HEK293 (cell line): ENCODE measurements at regions not wholly inside any gene's neighbourhood (a gene's known extent, or its start where the extent isn't known, plus 50 kb on each side); places are given as distances from the start of the nearest gene placed in this dataset.

Experiments
- CTCF ChIA-PET: fragments of 350-600 bp; formaldehyde crosslinking; extraction: SDS; loops from one replicate; lab custom pipeline; 2021; ENCODE audit warnings: antibody characterized with exemption; lab: Yijun Ruan, JAX
- POLR2A ChIA-PET: fragments of 300-600 bp; formaldehyde crosslinking; extraction: SDS; loops from one replicate; lab custom pipeline; 2020; ENCODE audit warnings: antibody characterized with exemption, inconsistent platforms; lab: Yijun Ruan, JAX
- H3K27ac ChIP-seq: fragments of 200-500 bp; sonication (Bioruptor generic); 2 replicates; pipeline ENCODE4 v1.5.1; 2014; ENCODE audit warnings: low read depth, low read length, control low read depth, inconsistent platforms; ENCODE audit errors: extremely low read depth
- H3K36me3 ChIP-seq, 2 experiments: fragments of 200-500 bp in 1 of 2; sonication (Bioruptor generic) in 1 of 2; 1 replicate in 1 of 2; 2 replicates in 1 of 2; pipeline ENCODE4 v1.5.1; 2014 to 2017; ENCODE audit warnings: inconsistent platforms in 2 of 2, low read length in 2 of 2; ENCODE audit not compliant: control insufficient read depth in 2 of 2, insufficient read depth in 1 of 2
- H3K4me1 ChIP-seq: fragments of 200-500 bp; sonication (Bioruptor generic); 2 replicates; pipeline ENCODE4 v1.5.1; 2014; ENCODE audit warnings: mild to moderate bottlenecking, low read length, inconsistent platforms; ENCODE audit not compliant: control insufficient read depth, insufficient read depth
- H3K4me3 ChIP-seq: 2 replicates; pipeline ENCODE4 v1.5.1; 2011; ENCODE audit warnings: low read depth, mild to moderate bottlenecking, control low read depth, low read length, moderate library complexity
- H3K9me3 ChIP-seq: fragments of 200-500 bp; sonication (Bioruptor generic); 2 replicates; pipeline ENCODE4 v1.5.1; 2014; ENCODE audit warnings: low read depth, low read length, inconsistent platforms; ENCODE audit not compliant: control insufficient read depth, insufficient read depth
- FEZF1 ChIP-seq: fragments of 450-650 bp; formaldehyde crosslinking; IDR thresholded peaks from 2 replicates; pipeline ENCODE4 v1.5.1; 2016; ENCODE audit warnings: missing biosample characterization, missing genetic modification characterization
- HOXC10 ChIP-seq: sonication (generic); formaldehyde crosslinking; IDR thresholded peaks from 2 replicates; pipeline ENCODE4 v1.8.1; 2023; ENCODE audit warnings: mild to moderate bottlenecking, missing genetic modification reagents
- SP2 ChIP-seq: fragments of 450-650 bp; formaldehyde crosslinking; IDR thresholded peaks from 2 replicates; pipeline ENCODE4 v1.5.1; 2016; ENCODE audit warnings: missing biosample characterization, missing genetic modification characterization
- ZNF19 ChIP-seq: fragments of 450-650 bp; formaldehyde crosslinking; IDR thresholded peaks from 2 replicates; pipeline ENCODE4; 2016; ENCODE audit warnings: missing biosample characterization, missing genetic modification characterization, low read depth
- ZNF423 ChIP-seq: fragments of 450-650 bp; formaldehyde crosslinking; IDR thresholded peaks from 2 replicates; pipeline ENCODE4 v1.5.1; 2016; ENCODE audit warnings: missing biosample characterization, missing genetic modification characterization
- ZNF596 ChIP-seq: fragments of 450-650 bp; IDR thresholded peaks from 2 replicates; pipeline ENCODE4 v1.5.0; 2018; ENCODE audit warnings: missing biosample characterization, mild to moderate bottlenecking, missing genetic modification characterization, moderate library complexity
- ZNF791 ChIP-seq: fragments of 450-650 bp; formaldehyde crosslinking; IDR thresholded peaks from 2 replicates; pipeline ENCODE4 v1.5.1; 2016; ENCODE audit warnings: missing biosample characterization, missing genetic modification characterization
- TF ChIP-seq, protein P1 (sequence below): fragments of 450-650 bp; formaldehyde crosslinking; IDR thresholded peaks from 2 replicates; pipeline ENCODE4 v1.5.1; 2016; ENCODE audit warnings: missing biosample characterization, missing genetic modification characterization
- TF ChIP-seq, protein P2 (sequence below): sonication (generic); formaldehyde crosslinking; IDR thresholded peaks from 2 replicates; pipeline ENCODE4 v1.8.1; 2022; ENCODE audit warnings: mild to moderate bottlenecking, moderate library complexity, missing genetic modification reagents
- TF ChIP-seq, protein P3 (sequence below): IDR thresholded peaks from 2 replicates; pipeline ENCODE4 v1.6.1; 2011; ENCODE audit warnings: mild to moderate bottlenecking, low read depth, low read length, borderline replicate concordance
- TF ChIP-seq, protein P4 (sequence below): fragments of 450-650 bp; IDR thresholded peaks from 2 replicates; pipeline ENCODE4 v1.5.1; 2018; ENCODE audit warnings: missing biosample characterization, mild to moderate bottlenecking, missing genetic modification characterization
- TF ChIP-seq, protein P5 (sequence below): fragments of 450-650 bp; formaldehyde crosslinking; IDR thresholded peaks from 2 replicates; pipeline ENCODE4 v1.5.1; 2016; ENCODE audit warnings: missing biosample characterization, missing genetic modification characterization
- TF ChIP-seq, protein P6 (sequence below): fragments of 450-650 bp; formaldehyde crosslinking; IDR thresholded peaks from 2 replicates; pipeline ENCODE4 v1.5.1; 2016; ENCODE audit warnings: missing biosample characterization, missing genetic modification characterization
- TF ChIP-seq, protein P7 (sequence below): fragments of 450-650 bp; formaldehyde crosslinking; IDR thresholded peaks from 2 replicates; pipeline ENCODE4 v1.5.0; 2017; ENCODE audit warnings: missing biosample characterization, missing genetic modification characterization, borderline replicate concordance
- TF ChIP-seq, protein P8 (sequence below): fragments of 450-650 bp; IDR thresholded peaks from 2 replicates; pipeline ENCODE4 v1.5.1; 2018; ENCODE audit warnings: missing biosample characterization, missing genetic modification characterization
- TF ChIP-seq, protein P9 (sequence below): fragments of 450-650 bp; formaldehyde crosslinking; IDR thresholded peaks from 2 replicates; pipeline ENCODE4 v1.5.1; 2017; ENCODE audit warnings: missing biosample characterization, missing genetic modification characterization

DNA sequence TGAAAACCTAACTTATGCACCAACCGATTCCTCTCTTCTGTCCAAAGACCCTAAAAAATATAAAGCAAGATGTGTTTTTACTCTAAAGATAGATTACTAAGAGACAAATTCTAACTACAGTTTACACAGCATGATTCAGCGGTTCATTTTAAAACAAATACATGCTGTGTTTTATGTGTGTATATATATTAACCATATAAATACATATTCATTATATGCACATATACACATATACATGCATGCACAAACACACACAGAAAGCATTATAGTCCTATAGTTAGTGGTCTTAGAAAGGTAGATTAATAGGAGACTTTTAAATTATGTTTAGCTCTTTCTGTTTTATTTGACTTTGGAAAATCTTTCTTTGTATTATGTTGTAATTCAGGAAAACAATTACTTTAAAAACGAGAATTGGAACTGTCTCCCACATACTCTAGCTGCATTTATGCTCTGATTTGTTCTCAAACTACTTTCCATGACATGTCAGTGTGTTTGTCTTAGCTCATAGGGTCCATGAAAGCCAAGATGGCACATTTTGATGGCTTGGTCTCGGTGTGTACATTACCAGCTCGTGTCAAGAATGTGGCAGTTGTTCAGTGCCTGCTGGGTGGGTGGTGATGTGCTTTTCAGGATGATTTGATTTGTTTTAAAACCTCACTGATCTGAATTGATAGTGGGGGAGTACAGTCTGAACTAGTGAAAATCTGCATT, 548.8 kb upstream of the SALL1 start:
- H3K4me1 ChIP-seq = no peaks in the 10 kb centered on the region
- no peak overlapping the region for H3K4me3 ChIP-seq
- no peaks in the 10 kb centered on the region for H3K9me3 ChIP-seq
- CTCF ChIA-PET = no interaction called here
- POLR2A ChIA-PET = interaction anchor here (0.9 kb wide), 1 partner anchor 10 kb away, joined by 3 read pairs; no protein-coding TSS in a partner anchor
- TF ChIP-seq, protein P1, sequence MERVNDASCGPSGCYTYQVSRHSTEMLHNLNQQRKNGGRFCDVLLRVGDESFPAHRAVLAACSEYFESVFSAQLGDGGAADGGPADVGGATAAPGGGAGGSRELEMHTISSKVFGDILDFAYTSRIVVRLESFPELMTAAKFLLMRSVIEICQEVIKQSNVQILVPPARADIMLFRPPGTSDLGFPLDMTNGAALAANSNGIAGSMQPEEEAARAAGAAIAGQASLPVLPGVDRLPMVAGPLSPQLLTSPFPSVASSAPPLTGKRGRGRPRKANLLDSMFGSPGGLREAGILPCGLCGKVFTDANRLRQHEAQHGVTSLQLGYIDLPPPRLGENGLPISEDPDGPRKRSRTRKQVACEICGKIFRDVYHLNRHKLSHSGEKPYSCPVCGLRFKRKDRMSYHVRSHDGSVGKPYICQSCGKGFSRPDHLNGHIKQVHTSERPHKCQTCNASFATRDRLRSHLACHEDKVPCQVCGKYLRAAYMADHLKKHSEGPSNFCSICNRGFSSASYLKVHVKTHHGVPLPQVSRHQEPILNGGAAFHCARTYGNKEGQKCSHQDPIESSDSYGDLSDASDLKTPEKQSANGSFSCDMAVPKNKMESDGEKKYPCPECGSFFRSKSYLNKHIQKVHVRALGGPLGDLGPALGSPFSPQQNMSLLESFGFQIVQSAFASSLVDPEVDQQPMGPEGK = no peak
- TF ChIP-seq, protein P2, sequence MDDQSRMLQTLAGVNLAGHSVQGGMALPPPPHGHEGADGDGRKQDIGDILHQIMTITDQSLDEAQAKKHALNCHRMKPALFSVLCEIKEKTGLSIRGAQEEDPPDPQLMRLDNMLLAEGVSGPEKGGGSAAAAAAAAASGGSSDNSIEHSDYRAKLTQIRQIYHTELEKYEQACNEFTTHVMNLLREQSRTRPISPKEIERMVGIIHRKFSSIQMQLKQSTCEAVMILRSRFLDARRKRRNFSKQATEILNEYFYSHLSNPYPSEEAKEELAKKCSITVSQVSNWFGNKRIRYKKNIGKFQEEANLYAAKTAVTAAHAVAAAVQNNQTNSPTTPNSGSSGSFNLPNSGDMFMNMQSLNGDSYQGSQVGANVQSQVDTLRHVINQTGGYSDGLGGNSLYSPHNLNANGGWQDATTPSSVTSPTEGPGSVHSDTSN (CRISPR knock-in tag) = no peak
- no peak for TF ChIP-seq HOXC10 (CRISPR knock-in tag)
- TF ChIP-seq SP2 (tag by site-specific recombination) = no peak
- no peak for TF ChIP-seq ZNF19
- TF ChIP-seq ZNF596 (tag by site-specific recombination) = no peak
- TF ChIP-seq, all 188 proteins: peak for 0
- Histone ChIP-seq H3K27ac (no peak overlapping the region), H3K36me3 (no peaks in the 10 kb centered on the region)

DNA sequence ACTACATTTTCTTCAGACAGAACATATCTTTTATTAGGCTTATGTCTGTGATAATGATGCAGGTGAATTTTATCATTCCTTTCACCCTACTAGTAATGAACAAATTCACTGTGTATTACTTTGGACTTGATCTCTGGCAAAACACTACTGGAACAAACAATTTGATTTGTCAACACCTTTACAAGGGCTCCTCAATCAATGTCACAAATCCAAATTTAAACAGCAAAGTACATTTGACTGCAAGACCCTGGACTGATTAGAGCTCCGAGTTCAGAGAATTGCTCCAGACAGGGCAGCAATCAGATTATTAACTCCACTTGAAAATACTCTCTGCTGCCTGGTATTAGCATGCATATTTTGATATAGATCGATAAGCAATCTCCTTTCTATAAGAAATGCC, 547.6 kb upstream of the SALL1 start:
- POLR2A ChIA-PET = interaction anchor here (0.9 kb wide), 1 partner anchor 11 kb away, joined by 3 read pairs; no protein-coding TSS in a partner anchor
- no peaks in the 10 kb centered on the region for H3K4me1 ChIP-seq
- CTCF ChIA-PET = no interaction called here
- no peak overlapping the region for H3K4me3 ChIP-seq
- no peaks in the 10 kb centered on the region for H3K36me3 ChIP-seq
- H3K9me3 ChIP-seq = no peaks in the 10 kb centered on the region; the same call in 1 of the 2 replicates
- no peak overlapping the region for H3K27ac ChIP-seq
- TF ChIP-seq, protein P3, sequence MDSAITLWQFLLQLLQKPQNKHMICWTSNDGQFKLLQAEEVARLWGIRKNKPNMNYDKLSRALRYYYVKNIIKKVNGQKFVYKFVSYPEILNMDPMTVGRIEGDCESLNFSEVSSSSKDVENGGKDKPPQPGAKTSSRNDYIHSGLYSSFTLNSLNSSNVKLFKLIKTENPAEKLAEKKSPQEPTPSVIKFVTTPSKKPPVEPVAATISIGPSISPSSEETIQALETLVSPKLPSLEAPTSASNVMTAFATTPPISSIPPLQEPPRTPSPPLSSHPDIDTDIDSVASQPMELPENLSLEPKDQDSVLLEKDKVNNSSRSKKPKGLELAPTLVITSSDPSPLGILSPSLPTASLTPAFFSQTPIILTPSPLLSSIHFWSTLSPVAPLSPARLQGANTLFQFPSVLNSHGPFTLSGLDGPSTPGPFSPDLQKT = no peak
- TF ChIP-seq FEZF1 (tag by site-specific recombination) (no peak), ZNF791 (tag by site-specific recombination) (no peak), ZNF423 (tag by site-specific recombination) (no peak)
- TF ChIP-seq, protein P4, sequence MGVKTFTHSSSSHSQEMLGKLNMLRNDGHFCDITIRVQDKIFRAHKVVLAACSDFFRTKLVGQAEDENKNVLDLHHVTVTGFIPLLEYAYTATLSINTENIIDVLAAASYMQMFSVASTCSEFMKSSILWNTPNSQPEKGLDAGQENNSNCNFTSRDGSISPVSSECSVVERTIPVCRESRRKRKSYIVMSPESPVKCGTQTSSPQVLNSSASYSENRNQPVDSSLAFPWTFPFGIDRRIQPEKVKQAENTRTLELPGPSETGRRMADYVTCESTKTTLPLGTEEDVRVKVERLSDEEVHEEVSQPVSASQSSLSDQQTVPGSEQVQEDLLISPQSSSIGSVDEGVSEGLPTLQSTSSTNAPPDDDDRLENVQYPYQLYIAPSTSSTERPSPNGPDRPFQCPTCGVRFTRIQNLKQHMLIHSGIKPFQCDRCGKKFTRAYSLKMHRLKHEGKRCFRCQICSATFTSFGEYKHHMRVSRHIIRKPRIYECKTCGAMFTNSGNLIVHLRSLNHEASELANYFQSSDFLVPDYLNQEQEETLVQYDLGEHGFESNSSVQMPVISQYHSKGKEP = no peak
- TF ChIP-seq, protein P5, sequence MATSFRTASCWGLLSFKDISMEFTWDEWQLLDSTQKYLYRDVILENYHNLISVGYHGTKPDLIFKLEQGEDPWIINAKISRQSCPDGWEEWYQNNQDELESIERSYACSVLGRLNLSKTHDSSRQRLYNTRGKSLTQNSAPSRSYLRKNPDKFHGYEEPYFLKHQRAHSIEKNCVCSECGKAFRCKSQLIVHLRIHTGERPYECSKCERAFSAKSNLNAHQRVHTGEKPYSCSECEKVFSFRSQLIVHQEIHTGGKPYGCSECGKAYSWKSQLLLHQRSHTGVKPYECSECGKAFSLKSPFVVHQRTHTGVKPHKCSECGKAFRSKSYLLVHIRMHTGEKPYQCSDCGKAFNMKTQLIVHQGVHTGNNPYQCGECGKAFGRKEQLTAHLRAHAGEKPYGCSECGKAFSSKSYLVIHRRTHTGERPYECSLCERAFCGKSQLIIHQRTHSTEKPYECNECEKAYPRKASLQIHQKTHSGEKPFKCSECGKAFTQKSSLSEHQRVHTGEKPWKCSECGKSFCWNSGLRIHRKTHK (tag by site-specific recombination) = no peak
- TF ChIP-seq, protein P6, sequence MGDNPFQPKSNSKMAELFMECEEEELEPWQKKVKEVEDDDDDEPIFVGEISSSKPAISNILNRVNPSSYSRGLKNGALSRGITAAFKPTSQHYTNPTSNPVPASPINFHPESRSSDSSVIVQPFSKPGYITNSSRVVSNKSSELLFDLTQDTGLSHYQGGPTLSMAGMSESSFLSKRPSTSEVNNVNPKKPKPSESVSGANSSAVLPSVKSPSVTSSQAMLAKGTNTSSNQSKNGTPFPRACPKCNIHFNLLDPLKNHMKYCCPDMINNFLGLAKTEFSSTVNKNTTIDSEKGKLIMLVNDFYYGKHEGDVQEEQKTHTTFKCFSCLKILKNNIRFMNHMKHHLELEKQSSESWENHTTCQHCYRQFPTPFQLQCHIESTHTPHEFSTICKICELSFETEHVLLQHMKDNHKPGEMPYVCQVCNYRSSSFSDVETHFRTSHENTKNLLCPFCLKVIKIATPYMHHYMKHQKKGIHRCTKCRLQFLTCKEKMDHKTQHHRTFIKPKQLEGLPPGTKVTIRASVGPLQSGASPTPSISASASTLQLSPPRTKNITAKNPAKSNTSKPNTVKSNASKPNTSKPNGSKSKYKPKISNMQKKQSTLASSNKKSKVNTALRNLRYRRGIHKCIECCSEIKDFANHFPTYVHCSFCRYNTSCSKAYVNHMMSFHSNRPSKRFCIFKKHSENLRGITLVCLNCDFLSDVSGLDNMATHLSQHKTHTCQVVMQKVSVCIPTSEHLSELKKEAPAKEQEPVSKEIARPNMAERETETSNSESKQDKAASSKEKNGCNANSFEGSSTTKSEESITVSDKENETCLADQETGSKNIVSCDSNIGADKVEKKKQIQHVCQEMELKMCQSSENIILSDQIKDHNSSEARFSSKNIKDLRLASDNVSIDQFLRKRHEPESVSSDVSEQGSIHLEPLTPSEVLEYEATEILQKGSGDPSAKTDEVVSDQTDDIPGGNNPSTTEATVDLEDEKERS (tag by site-specific recombination) = no peak
- TF ChIP-seq, protein P7, sequence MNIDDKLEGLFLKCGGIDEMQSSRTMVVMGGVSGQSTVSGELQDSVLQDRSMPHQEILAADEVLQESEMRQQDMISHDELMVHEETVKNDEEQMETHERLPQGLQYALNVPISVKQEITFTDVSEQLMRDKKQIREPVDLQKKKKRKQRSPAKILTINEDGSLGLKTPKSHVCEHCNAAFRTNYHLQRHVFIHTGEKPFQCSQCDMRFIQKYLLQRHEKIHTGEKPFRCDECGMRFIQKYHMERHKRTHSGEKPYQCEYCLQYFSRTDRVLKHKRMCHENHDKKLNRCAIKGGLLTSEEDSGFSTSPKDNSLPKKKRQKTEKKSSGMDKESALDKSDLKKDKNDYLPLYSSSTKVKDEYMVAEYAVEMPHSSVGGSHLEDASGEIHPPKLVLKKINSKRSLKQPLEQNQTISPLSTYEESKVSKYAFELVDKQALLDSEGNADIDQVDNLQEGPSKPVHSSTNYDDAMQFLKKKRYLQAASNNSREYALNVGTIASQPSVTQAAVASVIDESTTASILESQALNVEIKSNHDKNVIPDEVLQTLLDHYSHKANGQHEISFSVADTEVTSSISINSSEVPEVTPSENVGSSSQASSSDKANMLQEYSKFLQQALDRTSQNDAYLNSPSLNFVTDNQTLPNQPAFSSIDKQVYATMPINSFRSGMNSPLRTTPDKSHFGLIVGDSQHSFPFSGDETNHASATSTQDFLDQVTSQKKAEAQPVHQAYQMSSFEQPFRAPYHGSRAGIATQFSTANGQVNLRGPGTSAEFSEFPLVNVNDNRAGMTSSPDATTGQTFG = no peak
- TF ChIP-seq, protein P8, sequence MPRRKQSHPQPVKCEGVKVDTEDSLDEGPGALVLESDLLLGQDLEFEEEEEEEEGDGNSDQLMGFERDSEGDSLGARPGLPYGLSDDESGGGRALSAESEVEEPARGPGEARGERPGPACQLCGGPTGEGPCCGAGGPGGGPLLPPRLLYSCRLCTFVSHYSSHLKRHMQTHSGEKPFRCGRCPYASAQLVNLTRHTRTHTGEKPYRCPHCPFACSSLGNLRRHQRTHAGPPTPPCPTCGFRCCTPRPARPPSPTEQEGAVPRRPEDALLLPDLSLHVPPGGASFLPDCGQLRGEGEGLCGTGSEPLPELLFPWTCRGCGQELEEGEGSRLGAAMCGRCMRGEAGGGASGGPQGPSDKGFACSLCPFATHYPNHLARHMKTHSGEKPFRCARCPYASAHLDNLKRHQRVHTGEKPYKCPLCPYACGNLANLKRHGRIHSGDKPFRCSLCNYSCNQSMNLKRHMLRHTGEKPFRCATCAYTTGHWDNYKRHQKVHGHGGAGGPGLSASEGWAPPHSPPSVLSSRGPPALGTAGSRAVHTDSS (tag by site-specific recombination) = no peak
- TF ChIP-seq, protein P9, sequence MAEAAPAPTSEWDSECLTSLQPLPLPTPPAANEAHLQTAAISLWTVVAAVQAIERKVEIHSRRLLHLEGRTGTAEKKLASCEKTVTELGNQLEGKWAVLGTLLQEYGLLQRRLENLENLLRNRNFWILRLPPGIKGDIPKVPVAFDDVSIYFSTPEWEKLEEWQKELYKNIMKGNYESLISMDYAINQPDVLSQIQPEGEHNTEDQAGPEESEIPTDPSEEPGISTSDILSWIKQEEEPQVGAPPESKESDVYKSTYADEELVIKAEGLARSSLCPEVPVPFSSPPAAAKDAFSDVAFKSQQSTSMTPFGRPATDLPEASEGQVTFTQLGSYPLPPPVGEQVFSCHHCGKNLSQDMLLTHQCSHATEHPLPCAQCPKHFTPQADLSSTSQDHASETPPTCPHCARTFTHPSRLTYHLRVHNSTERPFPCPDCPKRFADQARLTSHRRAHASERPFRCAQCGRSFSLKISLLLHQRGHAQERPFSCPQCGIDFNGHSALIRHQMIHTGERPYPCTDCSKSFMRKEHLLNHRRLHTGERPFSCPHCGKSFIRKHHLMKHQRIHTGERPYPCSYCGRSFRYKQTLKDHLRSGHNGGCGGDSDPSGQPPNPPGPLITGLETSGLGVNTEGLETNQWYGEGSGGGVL = no peak
